ENCODE measurements at regions not wholly inside any gene's neighbourhood (a gene's known extent, or its start where the extent isn't known, plus 50 kb on each side); places are given as distances from the start of the nearest gene placed in this dataset.

GRCh38 chr2:510839-511238 is 166.4 kb downstream of the TMEM18 start:
- H2BK5ac ChIP-seq (ENCODE audit: low read depth, low read length, poor library complexity): no peak overlapping the region
- no peak overlapping the region for H3K27ac ChIP-seq (ENCODE audit: low read depth, low read length)
- no peak overlapping the region for H2BK12ac ChIP-seq (ENCODE audit: low read length)
- no peak overlapping the region for H4K91ac ChIP-seq (ENCODE audit: low read depth, low read length)
- H3K79me1 ChIP-seq (ENCODE audit: low read length): no peaks in the 10 kb centered on the region
- no peak for DNase-seq
- no peak overlapping the region for H3K9ac ChIP-seq (ENCODE audit: low read length)
- no peak overlapping the region for H2AK5ac ChIP-seq (ENCODE audit: low read length)
- H2BK120ac ChIP-seq (ENCODE audit: insufficient read depth, low read length, poor library complexity): no peak overlapping the region
- no peak overlapping the region for H4K12ac ChIP-seq (ENCODE audit: low read depth, low read length)
- WGBS (ENCODE audit: extremely low coverage, insufficient coverage, insufficient read length): no CpG with 5 or more reads among the region's 1 CpG
- H3K18ac ChIP-seq (ENCODE audit: low read length): no peak overlapping the region
- peaks cover 11% of the 10 kb centered on the region for H3K9me3 ChIP-seq (ENCODE audit: insufficient read depth, low read depth, low read length)
- no peaks in the 10 kb centered on the region for H3K27me3 ChIP-seq (ENCODE audit: insufficient read depth, low read length)
- H3K14ac ChIP-seq (ENCODE audit: low read length): no peak overlapping the region
- no peak overlapping the region for H3K4me2 ChIP-seq (ENCODE audit: low read length)
- H3K4me1 ChIP-seq (ENCODE audit: control insufficient read depth in 1 of 2, insufficient read depth in 2 of 2, low read length in 2 of 2): no peaks in the 10 kb centered on the region
- no peaks in the 10 kb centered on the region for H3K79me2 ChIP-seq (ENCODE audit: control insufficient read depth, insufficient read depth, low read length, poor library complexity)
- no peak overlapping the region for H3K23ac ChIP-seq (ENCODE audit: low read length)
- no peaks in the 10 kb centered on the region for H3K36me3 ChIP-seq (ENCODE audit: control insufficient read depth in 1 of 2, insufficient read depth in 2 of 2, low read length in 2 of 2)
- no peak overlapping the region for H2AFZ ChIP-seq (ENCODE audit: insufficient read depth, low read length, poor library complexity)
- H3K4ac ChIP-seq (ENCODE audit: low read depth, low read length): no peak overlapping the region
- no peak overlapping the region for H3K4me3 ChIP-seq (ENCODE audit: low read depth, low read length)
- no peak overlapping the region for H4K8ac ChIP-seq (ENCODE audit: low read depth, low read length)

- Histone ChIP-seq H4K8ac (ENCODE audit: low read depth, low read length) (no peak overlapping the region), H3K14ac (ENCODE audit: low read length) (no peak overlapping the region), H2BK120ac (ENCODE audit: insufficient read depth, low read length, poor library complexity) (no peak overlapping the region), H4K12ac (ENCODE audit: low read depth, low read length) (no peak overlapping the region), H3K79me1 (ENCODE audit: low read length) (no peaks in the 10 kb centered on the region), H2AFZ (ENCODE audit: insufficient read depth, low read length, poor library complexity) (no peak overlapping the region), H4K91ac (ENCODE audit: low read depth, low read length) (no peak overlapping the region), H3K4me1 (ENCODE audit: control insufficient read depth in 1 of 2, insufficient read depth in 2 of 2, low read length in 2 of 2) (no peaks in the 10 kb centered on the region), H2BK12ac (ENCODE audit: low read length) (no peak overlapping the region), H3K4ac (ENCODE audit: low read depth, low read length) (no peak overlapping the region), H3K9me3 (ENCODE audit: insufficient read depth, low read depth, low read length) (peaks cover 11% of the 10 kb centered on the region), H3K27me3 (ENCODE audit: insufficient read depth, low read length) (no peaks in the 10 kb centered on the region), H2AK5ac (ENCODE audit: low read length) (no peak overlapping the region), H2BK5ac (ENCODE audit: low read depth, low read length, poor library complexity) (no peak overlapping the region), H3K23ac (ENCODE audit: low read length) (no peak overlapping the region), H3K9ac (ENCODE audit: low read length) (no peak overlapping the region), H3K27ac (ENCODE audit: low read depth, low read length) (no peak overlapping the region), H3K4me3 (ENCODE audit: low read depth, low read length) (no peak overlapping the region), H3K18ac (ENCODE audit: low read length) (no peak overlapping the region), H3K79me2 (ENCODE audit: control insufficient read depth, insufficient read depth, low read length, poor library complexity) (no peaks in the 10 kb centered on the region), H3K36me3 (ENCODE audit: control insufficient read depth in 1 of 2, insufficient read depth in 2 of 2, low read length in 2 of 2) (no peaks in the 10 kb centered on the region), H3K4me2 (ENCODE audit: low read length) (no peak overlapping the region)
- no peak for DNase-seq
- WGBS (ENCODE audit: extremely low coverage, insufficient coverage, insufficient read length): no CpG with 5 or more reads among the region's 4 CpGs
These were observed 167.3 kb downstream of the TMEM18 start for GRCh38 chr2:509888-510287.

- Histone ChIP-seq H4K8ac (ENCODE audit: low read depth, low read length) (no peak overlapping the region), H2BK120ac (ENCODE audit: insufficient read depth, low read length, poor library complexity) (no peak overlapping the region), H3K36me3 (ENCODE audit: control insufficient read depth in 1 of 2, insufficient read depth in 2 of 2, low read length in 2 of 2) (no peaks in the 10 kb centered on the region), H3K79me2 (ENCODE audit: control insufficient read depth, insufficient read depth, low read length, poor library complexity) (no peaks in the 10 kb centered on the region), H2BK12ac (ENCODE audit: low read length) (no peak overlapping the region), H3K4me3 (ENCODE audit: low read depth, low read length) (no peak overlapping the region), H2AFZ (ENCODE audit: insufficient read depth, low read length, poor library complexity) (no peak overlapping the region), H3K9me3 (ENCODE audit: insufficient read depth, low read depth, low read length) (peaks cover 11% of the 10 kb centered on the region), H3K4ac (ENCODE audit: low read depth, low read length) (no peak overlapping the region), H3K79me1 (ENCODE audit: low read length) (no peaks in the 10 kb centered on the region), H3K18ac (ENCODE audit: low read length) (no peak overlapping the region), H3K23ac (ENCODE audit: low read length) (no peak overlapping the region), H3K4me1 (ENCODE audit: control insufficient read depth in 1 of 2, insufficient read depth in 2 of 2, low read length in 2 of 2) (no peaks in the 10 kb centered on the region), H3K14ac (ENCODE audit: low read length) (no peak overlapping the region), H3K4me2 (ENCODE audit: low read length) (no peak overlapping the region), H2AK5ac (ENCODE audit: low read length) (no peak overlapping the region), H4K91ac (ENCODE audit: low read depth, low read length) (no peak overlapping the region), H3K9ac (ENCODE audit: low read length) (no peak overlapping the region), H3K27ac (ENCODE audit: low read depth, low read length) (no peak overlapping the region), H4K12ac (ENCODE audit: low read depth, low read length) (no peak overlapping the region), H2BK5ac (ENCODE audit: low read depth, low read length, poor library complexity) (no peak overlapping the region), H3K27me3 (ENCODE audit: insufficient read depth, low read length) (no peaks in the 10 kb centered on the region)
- WGBS (ENCODE audit: extremely low coverage, insufficient coverage, insufficient read length): no CpG with 5 or more reads among the region's 4 CpGs
- no peak for DNase-seq
These were observed 169.1 kb downstream of the TMEM18 start for GRCh38 chr2:508121-508520.

- no peaks in the 10 kb centered on the region for H3K79me1 ChIP-seq (ENCODE audit: low read length)
- H3K14ac ChIP-seq (ENCODE audit: low read length): no peak overlapping the region
- H3K18ac ChIP-seq (ENCODE audit: low read length): no peak overlapping the region
- H3K79me2 ChIP-seq (ENCODE audit: control insufficient read depth, insufficient read depth, low read length, poor library complexity): no peaks in the 10 kb centered on the region
- H3K4me1 ChIP-seq (ENCODE audit: control insufficient read depth in 1 of 2, insufficient read depth in 2 of 2, low read length in 2 of 2): no peaks in the 10 kb centered on the region
- H2BK12ac ChIP-seq (ENCODE audit: low read length): no peak overlapping the region
- no peaks in the 10 kb centered on the region for H3K27me3 ChIP-seq (ENCODE audit: insufficient read depth, low read length)
- H3K9ac ChIP-seq (ENCODE audit: low read length): no peak overlapping the region
- H3K4me2 ChIP-seq (ENCODE audit: low read length): no peak overlapping the region
- H3K36me3 ChIP-seq (ENCODE audit: control insufficient read depth in 1 of 2, insufficient read depth in 2 of 2, low read length in 2 of 2): no peaks in the 10 kb centered on the region
- no peak overlapping the region for H2BK120ac ChIP-seq (ENCODE audit: insufficient read depth, low read length, poor library complexity)
- H3K4ac ChIP-seq (ENCODE audit: low read depth, low read length): no peak overlapping the region
- no peak overlapping the region for H2BK5ac ChIP-seq (ENCODE audit: low read depth, low read length, poor library complexity)
- H4K8ac ChIP-seq (ENCODE audit: low read depth, low read length): no peak overlapping the region
- no peak overlapping the region for H4K91ac ChIP-seq (ENCODE audit: low read depth, low read length)
- no CpG with 5 or more reads among the region's 5 CpGs for WGBS (ENCODE audit: extremely low coverage, insufficient coverage, insufficient read length)
- H3K23ac ChIP-seq (ENCODE audit: low read length): no peak overlapping the region
- H3K4me3 ChIP-seq (ENCODE audit: low read depth, low read length): no peak overlapping the region
- no peak for DNase-seq
- peaks cover 11% of the 10 kb centered on the region for H3K9me3 ChIP-seq (ENCODE audit: insufficient read depth, low read depth, low read length)
- H3K27ac ChIP-seq (ENCODE audit: low read depth, low read length): no peak overlapping the region
- H4K12ac ChIP-seq (ENCODE audit: low read depth, low read length): no peak overlapping the region
- H2AFZ ChIP-seq (ENCODE audit: insufficient read depth, low read length, poor library complexity): no peak overlapping the region
- H2AK5ac ChIP-seq (ENCODE audit: low read length): no peak overlapping the region
These were observed 170.3 kb downstream of the TMEM18 start for GRCh38 chr2:506866-507265.
